ENCODE measurements at regions not wholly inside any gene's neighbourhood (a gene's known extent, or its start where the extent isn't known, plus 50 kb on each side); places are given as distances from the start of the nearest gene placed in this dataset.

- no peak for TF ChIP-seq FOXP2 (optimal IDR thresholded peaks at IDR 0.05; ENCODE audit: borderline replicate concordance, extremely low read depth, extremely low read length, insufficient read depth)
- TF ChIP-seq POLR2AphosphoS5 (IDR thresholded peaks at IDR 0.05; ENCODE audit: low read depth, low read length), result no peak
- no peak for TF ChIP-seq SIN3A (IDR thresholded peaks at IDR 0.05; ENCODE audit: borderline replicate concordance, insufficient read depth, low read length)
- no peak for TF ChIP-seq TAF1 (IDR thresholded peaks at IDR 0.05; ENCODE audit: borderline replicate concordance, insufficient read depth, low read length)
- no peak for TF ChIP-seq REST (IDR thresholded peaks at IDR 0.05; ENCODE audit: insufficient read depth in 1 of 2, low read depth in 2 of 2, low read length in 2 of 2)
Measured at GRCh38 chr13:86992251-86992650, 678.9 kb upstream of the SLITRK5 start.

GRCh38 chr13:87003265-87003664 is 667.9 kb upstream of the SLITRK5 start:
- TF ChIP-seq REST (IDR thresholded peaks at IDR 0.05; ENCODE audit: insufficient read depth in 1 of 2, low read depth in 2 of 2, low read length in 2 of 2), result no peak
- no peak for TF ChIP-seq SIN3A (IDR thresholded peaks at IDR 0.05; ENCODE audit: borderline replicate concordance, insufficient read depth, low read length)
- TF ChIP-seq FOXP2 (optimal IDR thresholded peaks at IDR 0.05; ENCODE audit: borderline replicate concordance, extremely low read depth, extremely low read length, insufficient read depth), result no peak
- TF ChIP-seq TAF1 (IDR thresholded peaks at IDR 0.05; ENCODE audit: borderline replicate concordance, insufficient read depth, low read length), result no peak
- no peak for TF ChIP-seq POLR2AphosphoS5 (IDR thresholded peaks at IDR 0.05; ENCODE audit: low read depth, low read length)

GRCh38 chr13:87005511-87005910 is 665.7 kb upstream of the SLITRK5 start:
- TF ChIP-seq TAF1 (IDR thresholded peaks at IDR 0.05; ENCODE audit: borderline replicate concordance, insufficient read depth, low read length) (no peak), REST (IDR thresholded peaks at IDR 0.05; ENCODE audit: insufficient read depth in 1 of 2, low read depth in 2 of 2, low read length in 2 of 2) (no peak), POLR2AphosphoS5 (IDR thresholded peaks at IDR 0.05; ENCODE audit: low read depth, low read length) (no peak), FOXP2 (optimal IDR thresholded peaks at IDR 0.05; ENCODE audit: borderline replicate concordance, extremely low read depth, extremely low read length, insufficient read depth) (no peak)

- TF ChIP-seq TAF1 (IDR thresholded peaks at IDR 0.05; ENCODE audit: borderline replicate concordance, insufficient read depth, low read length), result no peak
- TF ChIP-seq SIN3A (IDR thresholded peaks at IDR 0.05; ENCODE audit: borderline replicate concordance, insufficient read depth, low read length), result no peak
- TF ChIP-seq REST (IDR thresholded peaks at IDR 0.05; ENCODE audit: insufficient read depth in 1 of 2, low read depth in 2 of 2, low read length in 2 of 2), result no peak
- TF ChIP-seq FOXP2 (optimal IDR thresholded peaks at IDR 0.05; ENCODE audit: borderline replicate concordance, extremely low read depth, extremely low read length, insufficient read depth), result no peak
- TF ChIP-seq POLR2AphosphoS5 (IDR thresholded peaks at IDR 0.05; ENCODE audit: low read depth, low read length), result no peak
Measured at GRCh38 chr13:87035526-87035925, 635.6 kb upstream of the SLITRK5 start.

GRCh38 chr13:87042946-87043345 is 628.2 kb upstream of the SLITRK5 start:
- TF ChIP-seq TAF1 (IDR thresholded peaks at IDR 0.05; ENCODE audit: borderline replicate concordance, insufficient read depth, low read length) (no peak), REST (IDR thresholded peaks at IDR 0.05; ENCODE audit: insufficient read depth in 1 of 2, low read depth in 2 of 2, low read length in 2 of 2) (no peak), SIN3A (IDR thresholded peaks at IDR 0.05; ENCODE audit: borderline replicate concordance, insufficient read depth, low read length) (no peak), POLR2AphosphoS5 (IDR thresholded peaks at IDR 0.05; ENCODE audit: low read depth, low read length) (no peak), FOXP2 (optimal IDR thresholded peaks at IDR 0.05; ENCODE audit: borderline replicate concordance, extremely low read depth, extremely low read length, insufficient read depth) (no peak)
